ENCODE measurements at regions not wholly inside any gene's neighbourhood (a gene's known extent, or its start where the extent isn't known, plus 50 kb on each side); places are given as distances from the start of the nearest gene placed in this dataset.

DNA sequence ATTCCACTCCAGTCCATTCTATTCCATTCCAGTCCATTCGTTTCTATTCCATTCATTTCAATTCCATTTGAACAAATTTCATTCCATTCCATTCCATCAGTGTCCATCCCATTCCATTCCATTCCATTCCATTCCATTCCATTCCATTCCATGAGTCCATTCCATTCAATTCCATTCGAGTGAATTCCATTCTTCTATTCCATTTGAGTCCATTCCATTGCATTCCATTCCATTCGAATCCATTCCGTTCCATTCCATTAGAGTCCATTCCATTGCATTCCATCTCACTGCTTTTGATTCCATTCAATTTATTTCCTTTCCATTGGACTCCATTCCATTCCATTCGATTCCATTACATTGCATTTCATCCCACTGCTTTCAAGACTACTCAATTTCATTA, 1132.1 kb downstream of the RPIA start:
- TF ChIP-seq ZNF565 (CRISPR knock-in tag; conservative IDR thresholded peaks at IDR 0.05; ENCODE audit: low read depth) (no peak), TCF4 (CRISPR knock-in tag; IDR thresholded peaks at IDR 0.05; ENCODE audit: borderline replicate concordance) (no peak), ARNTL (CRISPR knock-in tag; IDR thresholded peaks at IDR 0.05; ENCODE audit: borderline replicate concordance, low read depth) (no peak), ZC3H10 (CRISPR knock-in tag; IDR thresholded peaks at IDR 0.05) (no peak), TOX (CRISPR knock-in tag; IDR thresholded peaks at IDR 0.05; ENCODE audit: borderline replicate concordance) (no peak), OSR1 (CRISPR knock-in tag; IDR thresholded peaks at IDR 0.05) (no peak), ZNF70 (CRISPR knock-in tag; IDR thresholded peaks at IDR 0.05) (no peak), ESRRG (CRISPR knock-in tag; IDR thresholded peaks at IDR 0.05) (no peak), ZFP3 (CRISPR knock-in tag; IDR thresholded peaks at IDR 0.05) (no peak), ISL1 (CRISPR knock-in tag; IDR thresholded peaks at IDR 0.05) (no peak), RARB (CRISPR knock-in tag; IDR thresholded peaks at IDR 0.05) (no peak)
- TF ChIP-seq, protein P1, sequence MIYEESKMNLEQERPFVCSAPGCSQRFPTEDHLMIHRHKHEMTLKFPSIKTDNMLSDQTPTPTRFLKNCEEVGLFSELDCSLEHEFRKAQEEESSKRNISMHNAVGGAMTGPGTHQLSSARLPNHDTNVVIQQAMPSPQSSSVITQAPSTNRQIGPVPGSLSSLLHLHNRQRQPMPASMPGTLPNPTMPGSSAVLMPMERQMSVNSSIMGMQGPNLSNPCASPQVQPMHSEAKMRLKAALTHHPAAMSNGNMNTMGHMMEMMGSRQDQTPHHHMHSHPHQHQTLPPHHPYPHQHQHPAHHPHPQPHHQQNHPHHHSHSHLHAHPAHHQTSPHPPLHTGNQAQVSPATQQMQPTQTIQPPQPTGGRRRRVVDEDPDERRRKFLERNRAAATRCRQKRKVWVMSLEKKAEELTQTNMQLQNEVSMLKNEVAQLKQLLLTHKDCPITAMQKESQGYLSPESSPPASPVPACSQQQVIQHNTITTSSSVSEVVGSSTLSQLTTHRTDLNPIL (CRISPR knock-in tag; IDR thresholded peaks at IDR 0.05; ENCODE audit: low read depth), result no peak
- TF ChIP-seq, protein P2, sequence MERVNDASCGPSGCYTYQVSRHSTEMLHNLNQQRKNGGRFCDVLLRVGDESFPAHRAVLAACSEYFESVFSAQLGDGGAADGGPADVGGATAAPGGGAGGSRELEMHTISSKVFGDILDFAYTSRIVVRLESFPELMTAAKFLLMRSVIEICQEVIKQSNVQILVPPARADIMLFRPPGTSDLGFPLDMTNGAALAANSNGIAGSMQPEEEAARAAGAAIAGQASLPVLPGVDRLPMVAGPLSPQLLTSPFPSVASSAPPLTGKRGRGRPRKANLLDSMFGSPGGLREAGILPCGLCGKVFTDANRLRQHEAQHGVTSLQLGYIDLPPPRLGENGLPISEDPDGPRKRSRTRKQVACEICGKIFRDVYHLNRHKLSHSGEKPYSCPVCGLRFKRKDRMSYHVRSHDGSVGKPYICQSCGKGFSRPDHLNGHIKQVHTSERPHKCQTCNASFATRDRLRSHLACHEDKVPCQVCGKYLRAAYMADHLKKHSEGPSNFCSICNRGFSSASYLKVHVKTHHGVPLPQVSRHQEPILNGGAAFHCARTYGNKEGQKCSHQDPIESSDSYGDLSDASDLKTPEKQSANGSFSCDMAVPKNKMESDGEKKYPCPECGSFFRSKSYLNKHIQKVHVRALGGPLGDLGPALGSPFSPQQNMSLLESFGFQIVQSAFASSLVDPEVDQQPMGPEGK (CRISPR knock-in tag; IDR thresholded peaks at IDR 0.05; ENCODE audit: borderline replicate concordance), result no peak
